H1 (cell line): ENCODE measurements at regions not wholly inside any gene's neighbourhood (a gene's known extent, or its start where the extent isn't known, plus 50 kb on each side); places are given as distances from the start of the nearest gene placed in this dataset.

ENCODE experiments used
- HDAC2 ChIP-seq, 2 experiments: fragments of 300-600 bp in 1 of 2; sonication (generic) in 1 of 2; IDR thresholded peaks; 2 replicates each; pipeline ENCODE4 v1.6.1; 2011 to 2012; ENCODE audit warnings: low read depth in 2 of 2, low read length in 2 of 2, mild to moderate bottlenecking in 2 of 2, moderate library complexity in 2 of 2, borderline replicate concordance in 1 of 2, inconsistent platforms in 1 of 2
- USF2 ChIP-seq: IDR thresholded peaks from 2 replicates; pipeline ENCODE4 v1.6.1; 2011; ENCODE audit warnings: low read length, improper control_type of control experiment
- YY1 ChIP-seq: IDR thresholded peaks from 2 replicates; pipeline ENCODE4 v1.6.1; 2011; ENCODE audit warnings: low read depth, mild to moderate bottlenecking, low read length
- TF ChIP-seq, protein P1 (sequence below), 3 experiments: IDR thresholded peaks; 1 replicate in 2 of 3; 2 replicates in 1 of 3; pipeline versions ENCODE4 v1.5.1 to v1.6.1; 2011; ENCODE audit warnings: low read length in 3 of 3, mild to moderate bottlenecking in 3 of 3, inconsistent platforms in 2 of 3, low read depth in 1 of 3, moderate library complexity in 1 of 3; ENCODE audit not compliant: insufficient read depth in 1 of 3; ENCODE audit errors: control extremely low read depth in 1 of 3
- TF ChIP-seq, protein P2 (sequence below): IDR thresholded peaks from 2 replicates; pipeline ENCODE4 v1.6.1; 2011; ENCODE audit warnings: low read depth, mild to moderate bottlenecking, low read length; ENCODE audit not compliant: insufficient read depth

- TF ChIP-seq, protein P1, sequence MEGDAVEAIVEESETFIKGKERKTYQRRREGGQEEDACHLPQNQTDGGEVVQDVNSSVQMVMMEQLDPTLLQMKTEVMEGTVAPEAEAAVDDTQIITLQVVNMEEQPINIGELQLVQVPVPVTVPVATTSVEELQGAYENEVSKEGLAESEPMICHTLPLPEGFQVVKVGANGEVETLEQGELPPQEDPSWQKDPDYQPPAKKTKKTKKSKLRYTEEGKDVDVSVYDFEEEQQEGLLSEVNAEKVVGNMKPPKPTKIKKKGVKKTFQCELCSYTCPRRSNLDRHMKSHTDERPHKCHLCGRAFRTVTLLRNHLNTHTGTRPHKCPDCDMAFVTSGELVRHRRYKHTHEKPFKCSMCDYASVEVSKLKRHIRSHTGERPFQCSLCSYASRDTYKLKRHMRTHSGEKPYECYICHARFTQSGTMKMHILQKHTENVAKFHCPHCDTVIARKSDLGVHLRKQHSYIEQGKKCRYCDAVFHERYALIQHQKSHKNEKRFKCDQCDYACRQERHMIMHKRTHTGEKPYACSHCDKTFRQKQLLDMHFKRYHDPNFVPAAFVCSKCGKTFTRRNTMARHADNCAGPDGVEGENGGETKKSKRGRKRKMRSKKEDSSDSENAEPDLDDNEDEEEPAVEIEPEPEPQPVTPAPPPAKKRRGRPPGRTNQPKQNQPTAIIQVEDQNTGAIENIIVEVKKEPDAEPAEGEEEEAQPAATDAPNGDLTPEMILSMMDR (IDR thresholded peaks at IDR 0.05; ENCODE audit: control extremely low read depth in 1 of 3, insufficient read depth in 1 of 3, low read depth in 1 of 3, low read length in 3 of 3): no peak
- TF ChIP-seq, protein P2, sequence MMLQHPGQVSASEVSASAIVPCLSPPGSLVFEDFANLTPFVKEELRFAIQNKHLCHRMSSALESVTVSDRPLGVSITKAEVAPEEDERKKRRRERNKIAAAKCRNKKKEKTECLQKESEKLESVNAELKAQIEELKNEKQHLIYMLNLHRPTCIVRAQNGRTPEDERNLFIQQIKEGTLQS: no peak
- TF ChIP-seq USF2: no peak
- TF ChIP-seq HDAC2 (IDR thresholded peaks at IDR 0.05; ENCODE audit: borderline replicate concordance in 1 of 2, low read depth in 2 of 2, low read length in 2 of 2): no peak
- no peak for TF ChIP-seq YY1
These were observed 123.6 kb downstream of the MIS18A start for GRCh38 chr21:32155226-32155625.
